K562 (cell line): ENCODE measurements at regions not wholly inside any gene's neighbourhood (a gene's known extent, or its start where the extent isn't known, plus 50 kb on each side); places are given as distances from the start of the nearest gene placed in this dataset.

Experiments used
- CREB1 ChIP-seq, 2 experiments: sonication (generic) in 1 of 2; formaldehyde crosslinking in 1 of 2; IDR thresholded peaks; 2 replicates each; pipeline versions ENCODE4 v1.6.1 to v1.8.0; 2012 to 2022; ENCODE audit warnings: inconsistent platforms in 1 of 2, mild to moderate bottlenecking in 1 of 2, missing genetic modification reagents in 1 of 2, moderate library complexity in 1 of 2
- POLR2A ChIP-seq: fragments of 450-650 bp; conservative IDR thresholded peaks from 2 replicates; pipeline ENCODE4 v1.6.1; 2016
- SIN3A ChIP-seq, 2 experiments: fragments of 150-350 bp in 1 of 2; IDR thresholded peaks; 2 replicates each; pipeline ENCODE4 v1.6.1; 2011 to 2016; ENCODE audit warnings: borderline replicate concordance in 2 of 2, low read depth in 2 of 2, low read length in 2 of 2, mild to moderate bottlenecking in 2 of 2, moderate library complexity in 2 of 2; ENCODE audit not compliant: control insufficient read depth in 1 of 2

DNA sequence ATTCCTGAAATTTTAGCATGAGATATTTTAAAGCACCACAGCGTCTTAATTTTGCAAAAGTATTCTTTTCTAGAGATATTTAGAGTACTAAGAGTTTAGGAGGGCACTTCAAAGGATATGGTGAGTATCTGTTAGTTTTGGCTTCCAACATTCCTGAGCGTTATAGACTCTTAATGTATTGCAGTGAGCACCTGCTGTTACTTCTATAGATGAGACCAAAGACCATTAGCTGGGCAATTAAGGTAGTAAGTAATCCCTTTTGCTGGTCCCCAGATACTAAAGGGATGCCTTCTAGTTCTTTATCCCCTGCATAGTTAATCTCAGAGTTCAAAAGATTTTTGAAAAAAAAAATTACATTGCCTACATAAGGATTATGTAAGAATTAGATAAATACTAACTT lies 975.6 kb downstream of the GALC start:
- TF ChIP-seq POLR2A, result no peak
- no peak for TF ChIP-seq CREB1 (IDR thresholded peaks at IDR 0.05)
- TF ChIP-seq CREB1 (CRISPR knock-in tag; IDR thresholded peaks at IDR 0.05), result no peak
- TF ChIP-seq SIN3A (IDR thresholded peaks at IDR 0.05; ENCODE audit: borderline replicate concordance in 2 of 2, control insufficient read depth in 1 of 2, low read depth in 2 of 2, low read length in 2 of 2), result no peak
